ENCODE measurements at regions not wholly inside any gene's neighbourhood (a gene's known extent, or its start where the extent isn't known, plus 50 kb on each side); places are given as distances from the start of the nearest gene placed in this dataset.
"Not testable (repeated sequence)": the region's sequence is repeated elsewhere in the genome, so short reads cannot be mapped to it uniquely, and the experiment has no call there.

DNA sequence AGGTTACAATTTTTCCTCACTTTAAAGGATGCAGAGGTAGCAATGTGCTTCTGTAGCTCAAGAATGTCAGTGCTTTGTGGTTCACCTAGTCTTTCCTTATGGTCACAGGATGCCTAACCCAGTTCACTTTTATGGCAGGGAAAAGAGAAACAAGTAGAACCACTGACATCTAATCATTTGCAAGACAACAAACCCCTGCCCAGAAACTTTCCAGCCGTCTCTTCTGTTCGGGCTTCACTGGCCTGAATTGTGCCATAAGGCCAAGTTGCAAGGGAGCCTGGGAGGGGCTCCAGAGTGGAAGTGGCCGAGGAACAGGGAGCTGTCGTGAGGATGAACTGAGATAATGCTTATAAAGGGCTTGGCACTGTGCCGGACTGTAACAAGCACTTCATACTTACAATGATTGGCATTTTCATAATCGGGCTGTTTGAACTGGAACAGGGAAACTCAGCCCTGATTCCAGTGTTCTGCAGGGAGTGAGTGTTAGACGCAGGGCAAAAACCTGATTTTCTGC is 212.6 kb downstream of the BCAS1 start:
- in situ Hi-C loops (cut with HindIII; ENCODE audit: low pct_unique_long_range_greater_than_20kb, low sequenced_read_pairs), result no loop called here
- DNase-seq (ENCODE audit: low read depth in 1 of 2, low spot score in 1 of 2), result no peak

DNA sequence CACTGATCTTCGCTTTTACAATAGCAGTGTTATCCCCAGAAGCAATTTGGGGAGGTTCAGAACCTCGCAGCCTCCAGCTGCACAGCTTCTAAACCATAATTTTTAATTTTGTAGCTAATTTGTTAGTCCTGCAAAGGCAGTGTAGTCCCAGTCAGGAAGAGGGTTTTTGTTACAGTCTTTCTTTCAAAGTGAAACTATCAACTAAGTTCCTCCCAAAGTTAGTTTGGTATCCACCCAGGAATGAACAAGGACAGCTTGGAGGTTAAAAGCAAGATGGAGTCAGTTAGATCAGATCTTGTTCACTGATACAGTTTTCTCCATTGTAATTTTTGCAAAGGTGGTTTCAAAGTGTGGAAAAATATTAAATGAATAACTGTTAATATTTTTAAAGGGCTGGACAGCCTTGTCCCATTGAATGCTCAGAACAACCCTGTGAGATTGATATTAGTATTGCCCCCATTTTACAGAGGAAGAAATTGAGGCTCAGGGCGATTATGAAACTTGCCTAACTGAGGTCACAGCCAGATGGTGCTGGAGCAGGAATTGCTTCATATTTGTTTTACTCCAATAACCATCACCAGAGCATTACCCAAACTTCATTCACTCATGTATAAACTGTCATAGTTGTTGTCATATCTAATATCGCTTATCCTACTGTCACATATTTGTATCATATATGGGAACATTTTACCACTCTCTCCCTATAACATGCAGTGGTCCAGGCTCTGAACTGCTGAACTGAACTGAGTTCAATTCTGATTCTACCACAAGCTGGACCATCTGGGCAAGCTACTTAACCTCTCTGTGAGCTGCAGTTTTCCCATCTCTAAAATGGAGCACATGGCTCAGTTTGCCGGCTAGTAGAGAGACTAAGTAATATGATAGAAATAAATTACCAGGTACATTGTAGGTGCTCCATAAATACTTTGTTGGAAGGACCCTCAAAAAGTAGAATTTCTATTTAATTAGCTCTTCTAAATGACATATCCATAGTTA is 213.8 kb downstream of the BCAS1 start:
- in situ Hi-C loops (cut with HindIII; ENCODE audit: low pct_unique_long_range_greater_than_20kb, low sequenced_read_pairs), result no loop called here
- DNase-seq (ENCODE audit: low read depth in 1 of 2, low spot score in 1 of 2), result no peak
- TF ChIP-seq JUND (IDR thresholded peaks at IDR 0.05; ENCODE audit: low read depth), result no peak

More for the DNA sequence above, 212.6 kb downstream of the BCAS1 start:
- no peak for TF ChIP-seq JUND (IDR thresholded peaks at IDR 0.05; ENCODE audit: low read depth)

DNA sequence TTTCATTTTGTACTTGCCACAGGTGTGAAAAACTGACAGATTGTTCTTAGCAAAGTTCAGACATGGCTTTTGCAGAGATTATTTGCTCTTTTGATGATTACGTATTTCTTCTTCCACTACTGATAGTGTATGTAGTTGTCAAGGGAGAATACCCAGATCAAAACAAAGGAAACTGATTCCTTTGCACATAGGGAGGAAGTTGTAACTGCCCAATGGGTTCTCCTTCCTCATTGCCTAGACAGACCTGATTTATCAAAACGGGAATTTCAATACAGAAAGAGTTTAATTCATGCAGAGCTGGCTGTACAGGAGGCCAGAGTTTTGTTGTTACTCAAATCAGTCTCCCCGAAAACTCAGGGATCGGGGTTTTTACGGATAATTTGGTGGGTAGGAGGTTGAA is 214.7 kb downstream of the BCAS1 start:
- in situ Hi-C loops (cut with HindIII; ENCODE audit: low pct_unique_long_range_greater_than_20kb, low sequenced_read_pairs), result no loop called here
- DNase-seq (ENCODE audit: low read depth in 1 of 2, low spot score in 1 of 2), result no peak
- TF ChIP-seq JUND (IDR thresholded peaks at IDR 0.05; ENCODE audit: low read depth), result no peak

DNA sequence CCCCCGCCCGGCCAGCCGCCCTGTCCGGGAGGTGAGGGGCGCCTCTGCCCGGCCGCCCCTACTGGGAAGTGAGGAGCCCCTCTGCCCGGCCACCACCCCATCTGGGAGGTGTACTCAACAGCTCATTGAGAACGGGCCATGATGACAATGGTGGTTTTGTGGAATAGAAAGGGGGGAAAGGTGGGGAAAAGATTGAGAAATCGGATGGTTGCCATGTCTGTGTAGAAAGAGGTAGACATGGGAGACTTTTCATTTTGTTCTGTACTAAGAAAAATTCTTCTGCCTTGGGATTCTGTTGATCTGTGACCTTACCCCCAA is 215.8 kb downstream of the BCAS1 start:
- in situ Hi-C loops (cut with HindIII; ENCODE audit: low pct_unique_long_range_greater_than_20kb, low sequenced_read_pairs); DNase-seq (ENCODE audit: low read depth in 1 of 2, low spot score in 1 of 2): not testable (repeated sequence)

DNA sequence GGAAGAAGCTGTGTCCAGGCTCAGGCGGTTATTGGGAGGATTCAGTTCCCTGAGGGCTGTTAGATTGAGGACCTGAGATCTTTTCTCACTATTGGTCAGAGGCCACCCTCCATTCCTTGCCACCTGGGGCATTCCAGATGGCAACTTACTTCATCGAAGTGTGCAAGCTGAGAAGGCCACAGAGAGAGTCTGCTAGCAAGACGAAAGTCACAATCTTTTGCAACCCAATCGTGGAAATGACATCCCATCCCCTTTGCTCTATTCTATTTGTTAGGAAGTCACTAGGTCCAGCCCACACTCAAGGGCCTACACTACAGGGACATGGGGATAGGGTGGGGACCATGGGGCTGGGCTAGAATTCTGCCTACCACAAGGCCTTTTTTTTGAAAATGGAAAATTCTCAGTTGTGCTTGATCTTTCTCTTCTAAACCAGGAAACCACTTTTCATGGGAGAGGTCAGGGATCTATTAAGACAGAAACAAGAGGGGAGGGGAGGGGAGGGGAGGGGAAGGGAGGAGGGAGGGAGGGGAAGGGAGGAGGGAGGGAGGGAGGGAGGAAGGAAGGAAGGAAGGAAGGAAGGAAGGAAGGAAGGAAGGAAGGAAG is 217.2 kb downstream of the BCAS1 start:
- TF ChIP-seq JUND (IDR thresholded peaks at IDR 0.05; ENCODE audit: low read depth), result no peak
- DNase-seq (ENCODE audit: low read depth in 1 of 2, low spot score in 1 of 2), result no peak
- in situ Hi-C loops (cut with HindIII; ENCODE audit: low pct_unique_long_range_greater_than_20kb, low sequenced_read_pairs), result no loop called here

DNA sequence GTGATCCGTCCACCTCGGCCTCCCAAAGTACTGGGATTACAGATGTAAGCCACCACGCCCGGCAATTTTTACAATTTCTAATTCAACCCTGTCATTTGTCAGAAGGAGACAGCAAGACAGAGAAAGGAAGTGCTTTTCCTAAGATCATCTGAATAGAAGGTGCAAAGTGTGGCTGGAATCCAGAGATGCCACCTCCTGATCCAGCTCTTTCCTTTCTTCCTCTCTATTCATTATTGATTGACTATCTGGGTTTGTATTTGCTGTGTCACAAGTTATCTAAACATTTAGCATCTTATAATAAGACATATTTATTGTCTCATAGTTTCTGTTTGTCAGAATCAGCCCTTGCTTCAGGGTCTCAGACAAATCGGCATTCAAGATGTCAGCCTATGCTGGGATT is 217.7 kb downstream of the BCAS1 start:
- in situ Hi-C loops (cut with HindIII; ENCODE audit: low pct_unique_long_range_greater_than_20kb, low sequenced_read_pairs), result no loop called here
- DNase-seq (ENCODE audit: low read depth in 1 of 2, low spot score in 1 of 2), result no peak
- no peak for TF ChIP-seq JUND (IDR thresholded peaks at IDR 0.05; ENCODE audit: low read depth)

DNA sequence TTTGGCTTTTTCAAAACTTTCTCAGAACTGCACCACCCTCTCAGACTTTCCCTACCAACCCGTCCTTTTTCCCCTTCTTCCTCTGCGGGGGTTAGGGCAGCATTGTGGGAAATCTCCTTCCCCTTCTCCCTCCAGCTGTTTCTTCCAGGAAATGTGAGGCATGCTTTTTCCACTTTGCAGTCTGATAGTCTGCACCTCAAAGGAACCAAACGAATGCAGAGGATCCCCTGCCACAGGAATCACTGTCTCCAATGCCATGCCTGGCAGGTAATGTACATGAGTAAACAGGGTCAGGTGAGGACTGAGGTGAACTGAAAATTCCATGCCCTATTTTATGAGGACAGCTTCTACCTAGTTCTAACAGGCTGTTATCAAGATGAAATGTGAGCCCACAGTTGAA is 218.4 kb downstream of the BCAS1 start:
- in situ Hi-C loops (cut with HindIII; ENCODE audit: low pct_unique_long_range_greater_than_20kb, low sequenced_read_pairs), result no loop called here
- peak in 1 of 2 experiments; percentile 84 for DNase-seq (ENCODE audit: low read depth in 1 of 2, low spot score in 1 of 2)
- no peak for TF ChIP-seq JUND (IDR thresholded peaks at IDR 0.05; ENCODE audit: low read depth)

DNA sequence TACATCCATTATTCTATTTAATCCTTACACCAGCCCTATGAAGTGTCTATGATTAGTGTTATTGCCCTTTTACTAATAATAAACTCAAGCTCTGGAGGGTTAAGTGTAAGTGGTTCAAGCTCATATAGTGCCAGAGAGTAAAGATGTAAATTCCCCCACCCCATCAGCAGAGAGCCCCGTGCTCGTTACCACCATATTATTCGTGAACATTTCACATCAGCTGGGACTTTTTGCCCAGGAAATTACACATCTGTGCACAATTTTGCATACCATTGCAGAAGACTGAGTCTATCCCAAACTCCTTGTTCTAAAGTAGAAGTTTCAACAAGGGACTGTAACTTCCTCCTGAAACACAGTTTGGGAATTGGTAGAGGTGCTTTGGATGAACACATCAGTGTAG is 220.1 kb downstream of the BCAS1 start:
- in situ Hi-C loops (cut with HindIII; ENCODE audit: low pct_unique_long_range_greater_than_20kb, low sequenced_read_pairs), result no loop called here
- TF ChIP-seq JUND (IDR thresholded peaks at IDR 0.05; ENCODE audit: low read depth), result no peak
- no peak for DNase-seq (ENCODE audit: low read depth in 1 of 2, low spot score in 1 of 2)

DNA sequence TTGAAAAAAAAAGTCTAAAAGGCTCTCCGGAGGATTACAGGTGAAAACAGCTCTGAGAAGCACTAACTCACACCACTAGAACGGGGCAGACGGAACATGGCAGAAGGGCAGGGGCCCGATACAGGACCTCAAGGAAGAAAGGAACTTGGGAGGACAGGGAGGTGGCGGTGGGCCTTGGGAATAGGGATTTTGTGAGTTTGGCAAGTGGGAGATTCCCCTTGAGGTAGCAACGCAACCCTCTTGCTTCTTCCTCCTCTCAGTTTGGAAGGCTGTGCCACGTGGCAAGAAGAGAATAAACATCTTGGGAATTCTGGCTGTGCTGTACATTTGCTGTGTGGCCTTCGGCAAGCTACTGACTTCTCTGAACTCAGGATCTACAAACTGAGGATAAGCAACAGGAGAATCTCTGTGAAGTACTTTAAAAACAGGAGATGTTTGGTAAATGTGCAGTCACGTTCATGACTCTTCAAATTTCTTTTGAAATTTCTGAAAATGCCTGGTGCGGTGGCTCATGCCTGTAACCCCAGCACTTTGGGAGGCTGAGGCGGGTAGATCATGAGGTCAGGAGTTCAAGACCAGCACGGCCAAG is 220.8 kb downstream of the BCAS1 start:
- in situ Hi-C loops (cut with HindIII; ENCODE audit: low pct_unique_long_range_greater_than_20kb, low sequenced_read_pairs), result no loop called here
- TF ChIP-seq JUND (IDR thresholded peaks at IDR 0.05; ENCODE audit: low read depth), result no peak
- DNase-seq (ENCODE audit: low read depth in 1 of 2, low spot score in 1 of 2), result no peak

DNA sequence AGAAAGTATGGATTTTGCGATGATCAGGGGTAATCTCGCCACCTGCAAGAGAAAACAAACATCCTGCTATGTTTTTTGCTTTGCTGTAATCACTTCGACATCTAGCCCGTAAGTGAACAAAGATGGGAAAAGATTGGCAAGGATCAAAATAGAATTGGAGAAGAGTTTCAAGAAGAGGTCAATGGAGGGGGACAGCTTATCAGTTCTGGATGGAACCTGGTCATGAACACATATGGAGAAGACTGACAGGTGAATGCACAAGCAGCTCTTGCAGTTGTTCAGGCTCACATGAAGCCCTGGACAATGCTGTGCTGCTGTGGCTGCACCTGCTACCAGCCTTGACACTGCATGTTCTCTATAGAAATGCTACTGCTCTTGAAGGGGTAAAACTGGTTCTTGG is 222.1 kb downstream of the BCAS1 start:
- in situ Hi-C loops (cut with HindIII; ENCODE audit: low pct_unique_long_range_greater_than_20kb, low sequenced_read_pairs), result no loop called here
- no peak for DNase-seq (ENCODE audit: low read depth in 1 of 2, low spot score in 1 of 2)
- TF ChIP-seq JUND (IDR thresholded peaks at IDR 0.05; ENCODE audit: low read depth), result no peak

DNA sequence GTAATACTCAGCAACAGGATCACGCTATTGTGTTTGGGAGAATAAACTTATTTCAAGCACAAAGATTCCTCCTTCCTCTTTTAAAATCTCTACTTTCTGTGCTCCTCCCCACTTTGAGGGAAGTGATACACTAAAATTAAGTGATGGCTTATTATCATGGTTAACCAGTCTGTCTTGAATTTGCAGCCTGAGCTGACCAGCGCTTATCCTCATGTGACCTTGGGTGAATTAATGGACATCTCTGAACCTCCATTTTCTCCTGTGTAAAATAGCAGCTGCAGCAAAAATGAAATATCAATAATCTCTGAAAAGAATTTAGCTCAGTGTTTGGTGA is 222.6 kb downstream of the BCAS1 start:
- DNase-seq (ENCODE audit: low read depth in 1 of 2, low spot score in 1 of 2), result no peak
- in situ Hi-C loops (cut with HindIII; ENCODE audit: low pct_unique_long_range_greater_than_20kb, low sequenced_read_pairs), result no loop called here
- no peak for TF ChIP-seq JUND (IDR thresholded peaks at IDR 0.05; ENCODE audit: low read depth)

DNA sequence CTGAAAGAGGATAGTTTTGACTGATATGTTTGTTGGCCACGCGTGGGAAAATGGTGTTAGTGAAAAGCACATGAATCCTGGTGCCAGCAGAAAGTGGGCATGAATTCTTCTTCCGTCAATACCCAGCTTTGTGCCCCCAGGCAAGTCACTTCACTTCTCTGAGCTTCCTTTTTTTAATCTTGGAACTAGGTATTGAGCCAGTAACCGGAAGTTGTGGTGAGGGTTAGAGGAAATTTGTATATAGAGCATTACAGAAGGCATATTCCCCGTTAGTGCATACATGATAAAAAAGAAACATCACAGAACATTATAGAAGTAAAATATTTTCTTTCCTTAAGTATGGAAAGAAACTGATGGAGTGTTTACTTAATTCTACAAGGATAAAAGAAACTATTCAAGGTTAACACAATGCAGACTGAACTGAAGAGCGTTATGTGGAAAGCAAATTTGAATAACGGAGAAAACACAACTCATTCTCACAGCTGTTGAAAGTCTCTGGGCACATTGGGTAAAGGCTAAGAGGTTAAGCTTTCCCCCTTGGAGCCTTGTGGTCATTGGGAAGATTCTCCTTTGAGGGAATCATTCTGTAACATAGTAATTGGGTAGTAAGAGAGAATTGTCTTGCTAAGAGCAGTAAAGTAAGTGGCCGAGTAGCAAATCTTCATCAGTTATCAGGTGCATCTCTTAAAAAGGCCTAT is 223.1 kb downstream of the BCAS1 start:
- no peak for TF ChIP-seq JUND (IDR thresholded peaks at IDR 0.05; ENCODE audit: low read depth)
- in situ Hi-C loops (cut with HindIII; ENCODE audit: low pct_unique_long_range_greater_than_20kb, low sequenced_read_pairs), result no loop called here
- DNase-seq (ENCODE audit: low read depth in 1 of 2, low spot score in 1 of 2), result no peak

DNA sequence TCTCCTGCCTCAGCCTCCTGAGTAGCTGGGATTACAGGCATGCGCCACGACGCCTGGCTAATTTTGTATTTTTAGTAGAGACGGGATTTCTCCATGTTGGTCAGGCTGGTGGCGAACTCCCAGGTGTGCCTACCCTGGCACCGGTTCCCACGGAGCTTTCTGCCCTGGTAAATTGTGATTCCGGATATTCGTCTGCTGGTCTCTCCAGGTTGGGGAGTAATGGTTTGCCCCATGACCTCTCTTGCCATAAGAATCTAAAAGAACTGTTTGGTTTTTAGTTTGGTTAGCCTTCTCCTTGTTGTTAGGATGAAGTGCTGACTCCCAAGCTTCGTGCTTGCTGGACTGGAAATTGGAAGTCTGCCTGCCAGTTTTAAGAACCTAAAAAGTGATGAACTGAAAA is 223.8 kb downstream of the BCAS1 start:
- DNase-seq (ENCODE audit: low read depth in 1 of 2, low spot score in 1 of 2), result no peak
- TF ChIP-seq JUND (IDR thresholded peaks at IDR 0.05; ENCODE audit: low read depth), result no peak
- in situ Hi-C loops (cut with HindIII; ENCODE audit: low pct_unique_long_range_greater_than_20kb, low sequenced_read_pairs), result no loop called here
